HG02885 (cell line): ENCODE measurements at regions not wholly inside any gene's neighbourhood (a gene's known extent, or its start where the extent isn't known, plus 50 kb on each side); places are given as distances from the start of the nearest gene placed in this dataset.
A peak's percentile ranks its signal among the peaks of the same experiment; 100 is the strongest.

ENCODE experiments used
- ATAC-seq: cut with Tn5 transposase; IDR thresholded peaks from one replicate; pipeline ENCODE4 v1.9.1; 2021; ENCODE audit warnings: mild to moderate bottlenecking; ENCODE audit not compliant: unreplicated experiment, poor library complexity

GRCh38 chr18:3357516-3357915, 92.5 kb upstream of the TGIF1 start:
- ATAC-seq: no peak

GRCh38 chr18:3358310-3358709, 91.7 kb upstream of the TGIF1 start:
- ATAC-seq: no peak

GRCh38 chr18:3360211-3360610, 89.8 kb upstream of the TGIF1 start:
- no peak for ATAC-seq

GRCh38 chr18:3367491-3368091, 82.4 kb upstream of the TGIF1 start:
- no peak for ATAC-seq

GRCh38 chr18:3368193-3368592, 81.8 kb upstream of the TGIF1 start:
- no peak for ATAC-seq

GRCh38 chr18:3379685-3380084, 70.3 kb upstream of the TGIF1 start:
- no peak for ATAC-seq

GRCh38 chr18:3380384-3380961, 69.5 kb upstream of the TGIF1 start:
- ATAC-seq: no peak

GRCh38 chr18:3383381-3383915, 66.5 kb upstream of the TGIF1 start:
- no peak for ATAC-seq

GRCh38 chr18:3384664-3385563, 65.1 kb upstream of the TGIF1 start:
- peak; percentile 79 for ATAC-seq

- no peak for ATAC-seq
These were observed 61.6 kb upstream of the TGIF1 start for GRCh38 chr18:3388323-3388722.

GRCh38 chr18:3388980-3389379, 61.0 kb upstream of the TGIF1 start:
- no peak for ATAC-seq

- ATAC-seq: no peak
These were observed 60.0 kb upstream of the TGIF1 start for GRCh38 chr18:3389977-3390376.

- no peak for ATAC-seq
These were observed 58.1 kb upstream of the TGIF1 start for GRCh38 chr18:3391704-3392466.

- no peak for ATAC-seq
These were observed 57.5 kb upstream of the TGIF1 start for GRCh38 chr18:3392467-3392855.

- ATAC-seq: no peak
These were observed 55.3 kb upstream of the TGIF1 start for GRCh38 chr18:3394648-3395047.

GRCh38 chr18:3395466-3395865, 54.5 kb upstream of the TGIF1 start:
- no peak for ATAC-seq

GRCh38 chr18:3397031-3397750, 52.8 kb upstream of the TGIF1 start:
- no peak for ATAC-seq

- ATAC-seq: no peak
These were observed 52.2 kb upstream of the TGIF1 start for GRCh38 chr18:3397786-3398185.
